22Rv1 (cell line): ENCODE measurements at regions not wholly inside any gene's neighbourhood (a gene's known extent, or its start where the extent isn't known, plus 50 kb on each side); places are given as distances from the start of the nearest gene placed in this dataset.

ENCODE experiments used
- H3K27ac ChIP-seq: fragments of 450-650 bp; 2 replicates; pipeline ENCODE4 v1.5.1; 2017
- ZFX ChIP-seq: fragments of 450-650 bp; IDR thresholded peaks from 2 replicates; pipeline ENCODE4 v1.6.1; 2017; ENCODE audit warnings: antibody characterized with exemption, borderline replicate concordance
- TF ChIP-seq, protein P1 (sequence below): fragments of 450-650 bp; IDR thresholded peaks from 2 replicates; pipeline ENCODE4 v1.5.1; 2017; ENCODE audit warnings: mild to moderate bottlenecking

DNA sequence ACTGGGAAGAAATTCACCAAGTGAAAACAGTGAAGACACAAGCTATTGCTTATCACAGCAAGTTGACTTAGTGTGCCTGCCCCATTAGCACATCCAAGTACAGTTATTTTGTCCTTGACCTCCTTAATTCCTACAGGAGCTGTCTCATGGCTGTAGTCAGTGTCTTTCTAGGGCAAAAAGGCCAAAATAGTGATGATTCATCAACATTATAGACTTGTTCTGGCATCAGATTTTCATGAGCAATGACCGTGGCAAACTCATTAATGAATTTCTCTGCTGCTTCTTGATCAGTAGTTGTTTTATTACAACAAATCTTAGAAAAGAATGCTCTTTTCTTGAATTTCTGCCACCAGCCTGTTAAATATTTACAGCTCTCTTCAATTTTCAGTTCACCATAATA, 1169.3 kb upstream of the DDX18 start:
- H3K27ac ChIP-seq: no peak overlapping the region
- TF ChIP-seq, protein P1, sequence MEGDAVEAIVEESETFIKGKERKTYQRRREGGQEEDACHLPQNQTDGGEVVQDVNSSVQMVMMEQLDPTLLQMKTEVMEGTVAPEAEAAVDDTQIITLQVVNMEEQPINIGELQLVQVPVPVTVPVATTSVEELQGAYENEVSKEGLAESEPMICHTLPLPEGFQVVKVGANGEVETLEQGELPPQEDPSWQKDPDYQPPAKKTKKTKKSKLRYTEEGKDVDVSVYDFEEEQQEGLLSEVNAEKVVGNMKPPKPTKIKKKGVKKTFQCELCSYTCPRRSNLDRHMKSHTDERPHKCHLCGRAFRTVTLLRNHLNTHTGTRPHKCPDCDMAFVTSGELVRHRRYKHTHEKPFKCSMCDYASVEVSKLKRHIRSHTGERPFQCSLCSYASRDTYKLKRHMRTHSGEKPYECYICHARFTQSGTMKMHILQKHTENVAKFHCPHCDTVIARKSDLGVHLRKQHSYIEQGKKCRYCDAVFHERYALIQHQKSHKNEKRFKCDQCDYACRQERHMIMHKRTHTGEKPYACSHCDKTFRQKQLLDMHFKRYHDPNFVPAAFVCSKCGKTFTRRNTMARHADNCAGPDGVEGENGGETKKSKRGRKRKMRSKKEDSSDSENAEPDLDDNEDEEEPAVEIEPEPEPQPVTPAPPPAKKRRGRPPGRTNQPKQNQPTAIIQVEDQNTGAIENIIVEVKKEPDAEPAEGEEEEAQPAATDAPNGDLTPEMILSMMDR: no peak
- TF ChIP-seq ZFX: no peak

DNA sequence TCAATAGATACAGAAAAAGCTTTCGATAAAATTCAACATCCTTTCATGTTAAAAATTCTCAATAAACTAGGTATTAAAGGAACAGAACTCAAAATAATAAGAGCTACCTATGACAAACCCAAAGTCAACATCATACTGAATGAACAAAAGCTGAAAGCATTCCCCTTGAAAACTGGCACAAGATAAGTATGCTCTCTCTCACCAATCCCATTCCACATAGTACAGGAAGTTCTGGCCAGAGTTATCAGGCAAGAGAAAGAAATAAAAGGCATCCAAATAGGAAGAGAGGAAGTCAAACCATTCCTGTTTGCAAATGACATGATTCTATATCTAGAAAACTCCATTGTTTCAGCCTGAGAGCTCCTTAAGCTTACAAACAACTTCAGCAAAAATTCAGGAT, 1145.8 kb upstream of the DDX18 start:
- no peak for TF ChIP-seq ZFX
- TF ChIP-seq, protein P1: no peak
- no peak overlapping the region for H3K27ac ChIP-seq

DNA sequence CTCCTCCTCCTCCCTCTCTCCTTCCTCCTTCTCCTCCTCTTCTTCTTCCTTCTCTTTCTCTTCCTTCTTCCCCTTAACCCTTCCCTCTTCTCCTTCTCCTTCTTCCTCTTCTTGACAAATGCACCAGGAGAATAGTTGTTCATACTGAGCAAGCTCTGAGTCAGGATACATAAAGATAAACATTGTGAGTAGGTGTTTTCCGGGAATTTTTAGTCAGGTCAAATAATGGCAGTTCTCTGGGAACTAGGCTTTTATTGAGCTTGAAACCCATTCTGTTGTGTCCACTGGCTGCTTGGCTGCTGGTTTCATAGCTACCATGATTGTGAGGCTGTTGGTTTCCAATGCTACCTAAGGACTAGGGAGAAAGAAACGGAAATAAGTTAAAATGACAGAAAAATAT, 1144.7 kb upstream of the DDX18 start:
- TF ChIP-seq, protein P1: no peak
- no peak for TF ChIP-seq ZFX

DNA sequence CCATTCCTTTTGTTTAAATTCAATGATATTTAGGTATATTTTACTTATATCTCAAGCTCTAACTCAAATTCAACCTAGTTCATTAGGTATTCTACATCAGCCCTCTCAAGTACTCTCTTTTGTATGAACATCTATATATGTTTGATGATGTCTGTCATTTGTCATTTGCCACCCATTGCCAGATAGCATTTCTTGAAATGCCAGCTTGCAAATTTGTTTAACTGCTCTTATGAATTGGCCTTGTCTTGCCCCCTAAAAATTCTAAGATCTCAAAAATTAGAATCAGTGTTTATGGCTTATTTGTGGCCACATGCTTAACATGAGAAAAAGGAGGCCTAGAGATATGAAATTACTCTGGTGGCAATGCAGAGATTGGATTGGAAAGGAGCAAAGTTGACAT, 1140.3 kb upstream of the DDX18 start:
- TF ChIP-seq ZFX: no peak
- H3K27ac ChIP-seq: no peak overlapping the region

More for the DNA sequence above, 1144.7 kb upstream of the DDX18 start:
- no peak overlapping the region for H3K27ac ChIP-seq

DNA sequence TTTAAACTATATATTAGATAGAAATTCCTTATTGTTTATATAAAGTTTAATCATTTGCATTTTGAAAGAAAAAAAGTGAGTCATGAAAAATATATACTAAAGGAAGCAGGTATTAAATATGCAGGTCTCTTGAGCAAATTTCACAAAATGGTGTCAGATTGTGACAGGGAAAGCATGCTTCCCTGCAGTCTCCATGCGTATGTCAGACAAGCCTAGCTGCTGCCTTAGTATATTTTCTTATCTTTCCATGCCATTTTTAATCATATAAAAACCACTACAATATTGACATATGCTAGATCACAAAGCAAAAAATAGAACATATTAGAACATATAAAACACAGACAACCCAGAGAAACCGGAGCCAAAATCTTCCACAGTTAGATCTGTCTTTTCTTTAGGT, 1137.7 kb upstream of the DDX18 start:
- H3K27ac ChIP-seq: no peak overlapping the region
- no peak for TF ChIP-seq ZFX

DNA sequence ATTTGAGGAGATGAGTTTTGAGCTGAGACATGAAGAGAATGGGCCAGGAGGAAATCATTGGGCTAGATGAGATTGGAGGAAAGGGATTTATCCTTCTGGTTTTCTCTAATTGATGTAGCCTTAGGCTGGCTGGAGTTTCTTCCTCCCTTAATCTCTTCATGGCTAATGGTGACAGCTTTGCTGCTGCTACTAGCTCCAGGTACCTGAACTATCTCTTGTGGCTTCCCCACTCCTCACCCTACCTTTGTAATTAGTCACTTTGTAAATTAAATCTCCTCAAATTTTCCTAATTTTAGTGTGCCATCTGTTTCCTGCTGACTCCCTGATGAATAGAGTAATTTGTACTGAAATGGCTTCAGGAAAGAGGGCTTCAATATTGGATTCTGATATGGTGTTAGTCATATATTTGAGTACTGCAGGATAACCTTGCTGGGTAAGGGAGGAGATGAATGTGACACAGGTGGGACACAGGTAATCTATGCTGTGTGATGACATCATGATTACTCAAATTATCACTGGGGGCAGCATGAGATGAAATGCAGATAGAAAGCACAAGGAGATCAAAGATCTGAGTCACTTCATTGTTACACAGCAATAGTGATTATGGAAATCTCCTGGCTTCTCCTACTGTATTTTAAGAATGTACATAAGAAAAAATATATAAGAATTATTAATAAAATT, 1134.1 kb upstream of the DDX18 start:
- TF ChIP-seq, protein P1: no peak
- no peak for TF ChIP-seq ZFX
- no peak overlapping the region for H3K27ac ChIP-seq

DNA sequence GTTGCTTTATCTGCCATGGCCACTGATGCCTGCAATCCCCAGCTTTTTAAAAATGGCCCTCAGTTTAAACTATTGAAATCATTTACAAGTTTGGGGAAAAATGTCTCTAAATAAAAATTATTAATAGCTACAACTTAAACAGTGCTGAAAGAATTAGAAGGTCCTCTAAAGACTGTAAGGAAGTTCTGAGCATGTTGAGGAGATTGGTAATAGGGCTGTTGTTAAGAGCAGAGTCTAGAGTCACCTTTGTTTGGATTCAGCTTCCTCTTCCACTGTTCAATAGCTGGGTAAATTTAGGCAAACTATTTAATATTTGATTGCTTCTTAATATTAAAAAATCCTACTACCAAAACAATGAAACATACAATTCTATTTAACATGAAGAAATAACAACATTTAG, 1127.1 kb upstream of the DDX18 start:
- no peak overlapping the region for H3K27ac ChIP-seq
- TF ChIP-seq, protein P1: no peak
- TF ChIP-seq ZFX: no peak

DNA sequence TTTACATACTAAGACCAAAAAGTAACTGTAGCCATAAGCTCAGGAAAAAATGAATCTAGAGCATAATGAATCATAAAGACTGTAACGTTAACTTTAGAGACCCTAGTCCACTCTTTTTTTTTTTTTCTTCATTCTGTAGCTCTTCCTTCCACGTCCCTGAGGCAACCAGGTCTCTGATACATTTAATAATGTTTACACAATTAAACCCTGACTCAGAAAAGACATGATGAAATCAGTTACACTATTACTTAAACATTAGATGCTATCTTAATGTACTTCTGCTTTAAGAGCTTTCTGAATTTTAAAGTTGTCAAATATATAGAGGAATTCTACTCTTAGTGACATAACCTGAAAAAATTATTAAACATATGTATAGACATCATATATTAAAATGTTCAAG, 1121.5 kb upstream of the DDX18 start:
- H3K27ac ChIP-seq: no peak overlapping the region
- TF ChIP-seq ZFX: no peak
- TF ChIP-seq, protein P1: no peak
